GM18868 (cell line): ENCODE measurements at regions not wholly inside any gene's neighbourhood (a gene's known extent, or its start where the extent isn't known, plus 50 kb on each side); places are given as distances from the start of the nearest gene placed in this dataset.
"Not testable (repeated sequence)": the region's sequence is repeated elsewhere in the genome, so short reads cannot be mapped to it uniquely, and the experiment has no call there.

Experiments used
- ATAC-seq: cut with Tn5 transposase; IDR thresholded peaks from one replicate; pipeline ENCODE4 v1.9.1; 2021; ENCODE audit warnings: mild to moderate bottlenecking, moderate library complexity; ENCODE audit not compliant: unreplicated experiment

- ATAC-seq = no peak
Measured at GRCh38 chrY:19644889-19645638, 99.5 kb downstream of the KDM5D start.

GRCh38 chrY:19637651-19638347, 106.7 kb downstream of the KDM5D start:
- ATAC-seq = peak; percentile 72

GRCh38 chrY:19628926-19629325, 115.6 kb downstream of the KDM5D start:
- no peak for ATAC-seq

GRCh38 chrY:19622392-19622791, 122.1 kb downstream of the KDM5D start:
- no peak for ATAC-seq

- ATAC-seq = no peak
Measured at GRCh38 chrY:19621756-19622155, 122.8 kb downstream of the KDM5D start.

GRCh38 chrY:19601113-19601512, 143.4 kb downstream of the KDM5D start:
- ATAC-seq = no peak

GRCh38 chrY:19600711-19601110, 143.8 kb downstream of the KDM5D start:
- ATAC-seq = peak; percentile 90

GRCh38 chrY:19590235-19590634, 154.3 kb downstream of the KDM5D start:
- no peak for ATAC-seq

- ATAC-seq = no peak
Measured at GRCh38 chrY:19589664-19590063, 154.9 kb downstream of the KDM5D start.

GRCh38 chrY:19587311-19587710, 157.2 kb downstream of the KDM5D start:
- ATAC-seq = no peak

- ATAC-seq = not testable (repeated sequence)
Measured at GRCh38 chrY:19580990-19581389, 163.5 kb downstream of the KDM5D start.

GRCh38 chrY:19578281-19578874, 166.1 kb downstream of the KDM5D start:
- ATAC-seq = no peak

GRCh38 chrY:19577250-19577649, 167.3 kb downstream of the KDM5D start:
- ATAC-seq = no peak

- peak; percentile 42 for ATAC-seq
Measured at GRCh38 chrY:19574939-19575338, 169.6 kb downstream of the KDM5D start.

GRCh38 chrY:19573646-19574045, 170.9 kb downstream of the KDM5D start:
- ATAC-seq = no peak

GRCh38 chrY:19570999-19571398, 173.5 kb downstream of the KDM5D start:
- peak; percentile 49 for ATAC-seq

- no peak for ATAC-seq
Measured at GRCh38 chrY:19567943-19568342, 176.6 kb downstream of the KDM5D start.

- peak; percentile 65 for ATAC-seq
Measured at GRCh38 chrY:19567051-19567921, 177.2 kb downstream of the KDM5D start.

GRCh38 chrY:19559161-19559560, 185.4 kb downstream of the KDM5D start:
- ATAC-seq = no peak

- no peak for ATAC-seq
Measured at GRCh38 chrY:19549671-19550466, 194.7 kb downstream of the KDM5D start.
